SK-N-MC (cell line): ENCODE measurements at regions not wholly inside any gene's neighbourhood (a gene's known extent, or its start where the extent isn't known, plus 50 kb on each side); places are given as distances from the start of the nearest gene placed in this dataset.

ENCODE experiments used
- DNase-seq: peaks from one replicate; pipeline ENCODE4 v3.0.0-alpha.2; 2011; ENCODE audit warnings: low read depth, low spot score
- H3K27ac ChIP-seq: fragments of 200-600 bp; sonication (generic); 2 replicates; pipeline ENCODE4 v1.5.1; 2016; ENCODE audit warnings: mixed run types
- H3K36me3 ChIP-seq: fragments of 200-600 bp; sonication (generic); 2 replicates; pipeline ENCODE4 v1.6.1; 2017; ENCODE audit warnings: antibody characterized with exemption, low read length, mixed read lengths; ENCODE audit not compliant: insufficient read depth
- H3K4me3 ChIP-seq: fragments of 200-600 bp; sonication (generic); 2 replicates; pipeline ENCODE4 v1.5.1; 2016
- H3K9ac ChIP-seq: fragments of 200-600 bp; sonication (generic); 2 replicates; pipeline ENCODE4 v1.8.0; 2017; ENCODE audit warnings: mixed run types, mixed read lengths; ENCODE audit not compliant: insufficient read length
- H3K9me3 ChIP-seq: fragments of 200-600 bp; sonication (generic); 2 replicates; pipeline ENCODE4 v1.6.1; 2017; ENCODE audit warnings: low read depth, mild to moderate bottlenecking, antibody characterized with exemption, low read length, moderate library complexity, mixed read lengths
- EZH2 ChIP-seq: fragments of 200-600 bp; sonication (generic); IDR thresholded peaks from one replicate; pipeline ENCODE4 v1.6.1; 2017; ENCODE audit warnings: antibody characterized with exemption
- FOXP2 ChIP-seq: optimal IDR thresholded peaks from 2 replicates; pipeline ENCODE3; 2011; ENCODE audit warnings: mild to moderate bottlenecking, moderate library complexity; ENCODE audit not compliant: insufficient read depth; ENCODE audit errors: extremely low read length, control extremely low read depth
- POLR2AphosphoS5 ChIP-seq: IDR thresholded peaks from 2 replicates; pipeline ENCODE4 v1.6.1; 2012; ENCODE audit warnings: mild to moderate bottlenecking, low read depth, low read length, borderline replicate concordance

DNA sequence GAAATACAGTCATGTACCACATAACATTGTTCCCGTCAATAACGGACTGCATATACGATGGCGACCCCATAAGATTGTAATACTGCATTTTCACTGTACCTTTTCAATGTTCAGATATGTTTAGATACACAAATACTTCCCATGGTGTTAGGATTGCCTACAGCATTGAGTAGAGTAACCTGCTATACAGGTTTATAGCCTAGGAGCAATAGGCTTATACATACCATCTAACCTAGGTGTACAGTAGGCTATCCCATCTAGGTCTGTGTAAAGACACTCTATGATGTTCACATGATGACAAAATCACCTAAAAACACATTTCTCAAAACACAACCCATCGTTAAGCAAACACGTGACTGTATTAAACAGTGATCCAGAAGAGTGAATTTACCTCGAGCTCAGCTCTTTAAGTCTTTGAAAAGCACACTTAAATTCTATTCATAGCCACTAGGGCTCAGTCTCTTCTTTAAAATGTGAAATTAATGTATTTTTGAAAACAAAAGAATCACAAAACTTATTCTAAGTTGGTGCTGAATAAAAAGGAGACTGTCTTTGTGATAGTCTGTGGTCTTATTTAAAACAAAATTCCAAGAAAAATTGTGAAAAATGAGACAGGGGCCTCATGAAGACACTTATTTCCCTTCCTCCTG, 239.1 kb upstream of the ARID2 start:
- no peaks in the 10 kb centered on the region for H3K9me3 ChIP-seq
- no peak overlapping the region for H3K9ac ChIP-seq
- H3K4me3 ChIP-seq: no peak overlapping the region
- TF ChIP-seq POLR2AphosphoS5 (no peak), EZH2 (no peak), FOXP2 (no peak)
- H3K36me3 ChIP-seq: no peaks in the 10 kb centered on the region
- DNase-seq: no peak
- no peak overlapping the region for H3K27ac ChIP-seq

DNA sequence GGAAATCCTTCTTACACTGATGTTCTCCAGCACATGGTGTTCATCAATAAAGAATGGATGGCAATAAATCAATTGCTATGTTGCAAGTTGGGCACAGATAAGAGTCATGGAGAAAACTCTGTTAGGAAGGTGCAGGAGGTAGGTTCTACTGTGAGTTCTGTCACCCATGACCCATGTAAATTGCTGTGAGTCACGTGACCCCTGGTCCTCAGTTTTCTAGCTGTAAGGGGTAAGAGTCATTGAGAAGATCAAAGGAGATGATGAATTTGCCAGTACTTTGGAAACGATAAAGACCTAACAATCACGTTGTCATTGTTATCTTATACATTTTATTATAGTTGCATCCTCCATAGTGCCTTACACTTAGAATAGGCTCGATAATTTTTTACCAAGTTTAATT, 235.2 kb upstream of the ARID2 start:
- no peak overlapping the region for H3K9ac ChIP-seq
- no peak overlapping the region for H3K27ac ChIP-seq
- DNase-seq: no peak
- TF ChIP-seq FOXP2: no peak
- TF ChIP-seq EZH2: no peak
- no peak for TF ChIP-seq POLR2AphosphoS5
- H3K9me3 ChIP-seq: no peaks in the 10 kb centered on the region
- no peaks in the 10 kb centered on the region for H3K36me3 ChIP-seq
- H3K4me3 ChIP-seq: no peak overlapping the region

DNA sequence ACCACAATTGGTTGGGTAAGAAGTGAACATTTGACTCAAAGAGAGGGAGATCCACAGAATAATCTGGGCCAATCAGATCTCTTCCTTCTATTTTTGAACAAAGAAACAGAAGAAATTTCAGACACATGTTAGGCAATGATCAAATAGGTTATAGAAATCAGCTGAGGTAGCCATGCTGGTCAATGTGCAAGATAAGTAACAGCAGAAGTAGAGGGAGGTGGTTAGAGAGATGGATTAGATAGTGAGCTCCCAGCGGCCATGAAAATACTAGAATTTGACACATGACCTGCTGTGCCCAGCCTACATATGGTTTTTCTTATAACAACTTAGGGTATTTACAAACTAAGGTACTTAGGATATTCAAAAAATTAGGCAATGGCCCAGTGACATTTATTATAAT, 230.9 kb upstream of the ARID2 start:
- Histone ChIP-seq H3K4me3 (no peak overlapping the region), H3K9me3 (no peaks in the 10 kb centered on the region), H3K36me3 (no peaks in the 10 kb centered on the region), H3K27ac (no peak overlapping the region), H3K9ac (no peak overlapping the region)
- DNase-seq: no peak
- TF ChIP-seq FOXP2 (no peak), EZH2 (no peak), POLR2AphosphoS5 (no peak)

DNA sequence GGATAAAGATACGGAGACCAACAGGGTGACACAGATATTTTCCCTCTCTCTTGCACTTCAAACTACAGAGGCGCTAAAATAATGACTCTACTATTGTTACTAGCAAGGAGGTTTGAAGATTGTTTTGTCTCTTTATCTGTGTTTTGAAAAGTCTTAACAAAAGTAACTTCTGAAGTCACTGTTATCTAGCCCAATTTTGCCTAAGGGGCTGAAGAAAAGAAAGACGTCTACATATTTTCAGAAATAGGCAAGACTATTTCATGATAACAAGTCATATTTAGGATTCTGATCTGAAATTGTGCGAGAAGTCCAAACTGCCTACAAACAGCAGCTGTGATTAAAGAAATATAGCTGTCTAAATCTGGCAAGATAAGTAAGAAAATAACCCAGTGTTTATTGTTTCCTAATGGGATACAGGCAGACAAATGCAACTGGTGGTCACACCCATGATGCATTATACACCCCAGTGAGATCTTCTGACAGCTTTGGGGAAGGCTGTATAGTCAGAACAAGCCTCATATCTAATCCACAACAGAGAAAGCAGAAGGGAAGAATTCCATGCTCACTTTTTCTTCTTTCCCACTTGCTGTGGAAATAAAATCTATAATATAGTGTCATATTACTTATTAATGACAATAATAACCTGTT, 226.9 kb upstream of the ARID2 start:
- no peak for DNase-seq
- H3K9me3 ChIP-seq: no peaks in the 10 kb centered on the region
- TF ChIP-seq POLR2AphosphoS5 (no peak), FOXP2 (no peak), EZH2 (no peak)

DNA sequence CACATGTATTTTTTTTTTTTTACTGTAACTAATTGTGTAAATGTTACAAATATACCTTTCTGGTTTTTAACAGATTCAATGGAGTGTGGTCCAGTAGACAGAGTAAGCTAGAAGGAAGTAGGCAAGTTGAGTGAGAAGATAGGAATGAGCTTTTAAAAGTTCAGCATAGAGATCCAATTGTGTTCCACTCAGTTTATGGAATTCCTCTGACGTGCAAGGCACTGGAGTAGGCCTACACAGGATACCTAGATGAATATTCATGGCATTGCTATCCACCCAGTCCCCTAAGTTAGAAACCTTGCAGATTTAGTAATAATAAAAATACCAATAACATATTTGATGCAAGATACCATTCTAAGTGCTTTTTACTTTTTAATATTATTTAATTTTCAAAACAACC, 225.6 kb upstream of the ARID2 start:
- Histone ChIP-seq H3K9ac (no peak overlapping the region), H3K36me3 (no peaks in the 10 kb centered on the region), H3K4me3 (no peak overlapping the region), H3K9me3 (no peaks in the 10 kb centered on the region), H3K27ac (no peak overlapping the region)
- no peak for DNase-seq
- TF ChIP-seq FOXP2 (no peak), POLR2AphosphoS5 (no peak), EZH2 (no peak)

More for the DNA sequence above, 226.9 kb upstream of the ARID2 start:
- no peak overlapping the region for H3K27ac ChIP-seq
- H3K36me3 ChIP-seq: no peaks in the 10 kb centered on the region
- no peak overlapping the region for H3K9ac ChIP-seq
- H3K4me3 ChIP-seq: no peak overlapping the region

DNA sequence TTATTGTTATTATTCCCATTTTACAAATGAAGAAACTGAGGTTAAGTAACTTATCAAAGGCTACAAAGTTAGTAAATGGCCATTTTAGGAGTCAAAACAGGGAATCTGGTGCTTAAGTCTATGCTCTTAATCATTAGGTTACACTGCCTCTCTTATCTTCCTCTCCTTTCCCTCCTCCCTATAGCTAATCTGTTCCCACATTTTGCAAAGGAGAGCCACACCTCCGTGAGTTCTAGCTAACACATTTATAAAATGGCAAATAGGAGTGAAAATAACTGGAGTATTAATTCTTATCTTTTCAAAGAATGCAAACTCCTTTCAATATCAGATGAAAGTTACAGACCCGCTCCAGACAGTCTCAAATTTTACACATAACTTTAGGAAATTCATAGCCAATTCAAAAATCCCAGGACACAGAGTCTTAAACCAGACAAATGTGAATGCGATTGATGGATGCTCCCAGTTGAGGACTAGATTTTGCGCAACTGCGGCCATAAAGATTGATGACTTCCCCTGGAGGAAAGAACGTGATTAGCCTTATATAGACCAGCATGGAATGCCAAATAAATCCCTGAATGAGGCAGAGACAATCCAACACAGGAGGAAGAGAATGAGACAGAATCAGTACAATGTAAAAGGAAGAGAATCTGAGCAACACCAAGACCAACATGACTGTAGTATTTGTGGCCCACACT, 225.0 kb upstream of the ARID2 start:
- H3K9ac ChIP-seq: no peak overlapping the region
- DNase-seq: no peak
- no peaks in the 10 kb centered on the region for H3K9me3 ChIP-seq
- no peak for TF ChIP-seq FOXP2
- TF ChIP-seq EZH2: no peak
- no peak for TF ChIP-seq POLR2AphosphoS5
- H3K4me3 ChIP-seq: no peak overlapping the region
- H3K36me3 ChIP-seq: no peaks in the 10 kb centered on the region
- no peak overlapping the region for H3K27ac ChIP-seq

DNA sequence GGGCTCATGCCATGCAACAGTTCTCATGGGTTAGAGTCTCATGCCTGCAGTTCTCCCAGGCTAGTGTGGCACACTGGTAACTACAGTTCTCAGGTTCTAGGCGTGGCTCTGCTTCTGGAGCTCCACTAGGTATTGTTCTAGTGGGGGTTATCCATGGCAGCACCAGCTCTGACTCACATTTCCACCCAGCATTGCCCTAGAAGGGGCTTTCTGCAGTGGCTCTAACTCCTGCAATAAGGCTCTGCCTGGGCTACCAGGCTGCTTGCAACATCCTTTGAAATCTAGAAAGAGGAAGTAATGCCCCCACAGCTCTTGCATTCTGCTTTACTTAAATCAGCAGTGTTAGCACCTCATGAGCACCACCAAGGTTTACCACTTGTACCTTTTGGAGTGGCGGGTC, 220.3 kb upstream of the ARID2 start:
- H3K4me3 ChIP-seq: no peak overlapping the region
- no peaks in the 10 kb centered on the region for H3K36me3 ChIP-seq
- no peak for DNase-seq
- TF ChIP-seq EZH2 (no peak), POLR2AphosphoS5 (no peak), FOXP2 (no peak)
- no peak overlapping the region for H3K9ac ChIP-seq
- no peak overlapping the region for H3K27ac ChIP-seq
- H3K9me3 ChIP-seq: no peaks in the 10 kb centered on the region

DNA sequence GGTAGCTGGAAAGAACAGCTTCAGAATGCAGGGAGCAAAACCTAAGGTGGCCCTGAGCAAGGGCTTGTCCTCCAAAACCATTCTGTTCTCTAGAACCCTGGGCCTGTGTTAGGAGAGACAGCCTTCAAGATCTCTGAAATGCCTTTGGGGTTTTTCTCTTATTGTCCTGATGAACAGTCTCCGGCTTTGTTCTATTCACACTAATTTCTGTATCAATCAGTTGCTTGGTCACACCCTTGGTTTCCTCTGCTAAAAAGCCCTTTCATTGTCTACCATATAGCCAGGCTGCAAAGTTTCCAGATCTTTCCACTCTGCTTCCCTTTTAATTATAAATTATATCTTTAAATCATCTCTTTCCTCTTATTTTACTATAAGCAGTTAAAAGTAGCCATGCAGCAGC, 219.9 kb upstream of the ARID2 start:
- Histone ChIP-seq H3K9me3 (no peaks in the 10 kb centered on the region), H3K4me3 (no peak overlapping the region), H3K27ac (no peak overlapping the region), H3K9ac (no peak overlapping the region), H3K36me3 (no peaks in the 10 kb centered on the region)
- DNase-seq: no peak
- TF ChIP-seq FOXP2: no peak
- TF ChIP-seq EZH2: no peak
- TF ChIP-seq POLR2AphosphoS5: no peak
